ENCODE measurements at regions not wholly inside any gene's neighbourhood (a gene's known extent, or its start where the extent isn't known, plus 50 kb on each side); places are given as distances from the start of the nearest gene placed in this dataset.

GRCh38 chr11:10933455-10934292, 75.8 kb upstream of the ZBED5 start:
- H3K9ac ChIP-seq (ENCODE audit: low read depth, low read length): peak overlapping the region; percentile 78
- no peaks in the 10 kb centered on the region for H3K36me3 ChIP-seq (ENCODE audit: insufficient read depth, low read length)
- no peaks in the 10 kb centered on the region for H3K4me1 ChIP-seq (ENCODE audit: insufficient read depth, low read length)
- H3K9me3 ChIP-seq (ENCODE audit: control insufficient read depth, insufficient read depth, low read length): no peaks in the 10 kb centered on the region

GRCh38 chr11:10932976-10933375, 75.1 kb upstream of the ZBED5 start:
- H3K9ac ChIP-seq (ENCODE audit: low read depth, low read length): no peak overlapping the region
- no peaks in the 10 kb centered on the region for H3K36me3 ChIP-seq (ENCODE audit: insufficient read depth, low read length)
- no peaks in the 10 kb centered on the region for H3K9me3 ChIP-seq (ENCODE audit: control insufficient read depth, insufficient read depth, low read length)
- H3K4me1 ChIP-seq (ENCODE audit: insufficient read depth, low read length): no peaks in the 10 kb centered on the region

- H3K36me3 ChIP-seq (ENCODE audit: insufficient read depth, low read length): no peaks in the 10 kb centered on the region
- no peaks in the 10 kb centered on the region for H3K9me3 ChIP-seq (ENCODE audit: control insufficient read depth, insufficient read depth, low read length)
- peak overlapping the region; percentile 72; the same call in 1 of the 2 replicates for H3K9ac ChIP-seq (ENCODE audit: low read depth, low read length)
- peaks cover 7% of the 10 kb centered on the region for H3K4me1 ChIP-seq (ENCODE audit: insufficient read depth, low read length)
Observed at GRCh38 chr11:10931761-10932670, 74.2 kb upstream of the ZBED5 start.

- no peaks in the 10 kb centered on the region for H3K36me3 ChIP-seq (ENCODE audit: insufficient read depth, low read length)
- no peaks in the 10 kb centered on the region for H3K9me3 ChIP-seq (ENCODE audit: control insufficient read depth, insufficient read depth, low read length)
- peaks cover 10% of the 10 kb centered on the region for H3K4me1 ChIP-seq (ENCODE audit: insufficient read depth, low read length)
- peak overlapping the region; percentile 72 for H3K9ac ChIP-seq (ENCODE audit: low read depth, low read length)
Observed at GRCh38 chr11:10930972-10931760, 73.3 kb upstream of the ZBED5 start.

GRCh38 chr11:10930224-10930971, 72.5 kb upstream of the ZBED5 start:
- peak overlapping the region; percentile 72 for H3K9ac ChIP-seq (ENCODE audit: low read depth, low read length)

GRCh38 chr11:10927538-10927937, 69.7 kb upstream of the ZBED5 start:
- H3K36me3 ChIP-seq (ENCODE audit: insufficient read depth, low read length): no peaks in the 10 kb centered on the region
- H3K9ac ChIP-seq (ENCODE audit: low read depth, low read length): no peak overlapping the region
- no peaks in the 10 kb centered on the region for H3K9me3 ChIP-seq (ENCODE audit: control insufficient read depth, insufficient read depth, low read length)
- peaks cover 17% of the 10 kb centered on the region for H3K4me1 ChIP-seq (ENCODE audit: insufficient read depth, low read length)

More at GRCh38 chr11:10930224-10930971, 72.5 kb upstream of the ZBED5 start:
- H3K36me3 ChIP-seq (ENCODE audit: insufficient read depth, low read length): no peaks in the 10 kb centered on the region
- H3K4me1 ChIP-seq (ENCODE audit: insufficient read depth, low read length): peaks cover 10% of the 10 kb centered on the region
- H3K9me3 ChIP-seq (ENCODE audit: control insufficient read depth, insufficient read depth, low read length): no peaks in the 10 kb centered on the region

GRCh38 chr11:10926801-10927211, 69.0 kb upstream of the ZBED5 start:
- peaks cover 17% of the 10 kb centered on the region for H3K4me1 ChIP-seq (ENCODE audit: insufficient read depth, low read length)
- H3K9me3 ChIP-seq (ENCODE audit: control insufficient read depth, insufficient read depth, low read length): no peaks in the 10 kb centered on the region

GRCh38 chr11:10925149-10925926, 67.5 kb upstream of the ZBED5 start:
- Histone ChIP-seq H3K9ac (ENCODE audit: low read depth, low read length) (no peak overlapping the region), H3K36me3 (ENCODE audit: insufficient read depth, low read length) (no peaks in the 10 kb centered on the region), H3K9me3 (ENCODE audit: control insufficient read depth, insufficient read depth, low read length) (no peaks in the 10 kb centered on the region), H3K4me1 (ENCODE audit: insufficient read depth, low read length) (peaks cover 17% of the 10 kb centered on the region)

More at GRCh38 chr11:10926801-10927211, 69.0 kb upstream of the ZBED5 start:
- no peak overlapping the region for H3K9ac ChIP-seq (ENCODE audit: low read depth, low read length)
- H3K36me3 ChIP-seq (ENCODE audit: insufficient read depth, low read length): no peaks in the 10 kb centered on the region

- H3K4me1 ChIP-seq (ENCODE audit: insufficient read depth, low read length): peaks cover 17% of the 10 kb centered on the region
- no peaks in the 10 kb centered on the region for H3K36me3 ChIP-seq (ENCODE audit: insufficient read depth, low read length)
- H3K9ac ChIP-seq (ENCODE audit: low read depth, low read length): no peak overlapping the region
- peaks cover 1% of the 10 kb centered on the region; the same call in 1 of the 2 replicates for H3K9me3 ChIP-seq (ENCODE audit: control insufficient read depth, insufficient read depth, low read length)
Observed at GRCh38 chr11:10923882-10924281, 66.0 kb upstream of the ZBED5 start.

- H3K36me3 ChIP-seq (ENCODE audit: insufficient read depth, low read length): no peaks in the 10 kb centered on the region
- no peak overlapping the region for H3K9ac ChIP-seq (ENCODE audit: low read depth, low read length)
- peaks cover 4% of the 10 kb centered on the region; the same call in 1 of the 2 replicates for H3K9me3 ChIP-seq (ENCODE audit: control insufficient read depth, insufficient read depth, low read length)
- H3K4me1 ChIP-seq (ENCODE audit: insufficient read depth, low read length): peaks cover 17% of the 10 kb centered on the region
Observed at GRCh38 chr11:10922892-10923291, 65.0 kb upstream of the ZBED5 start.

GRCh38 chr11:10920875-10921274, 63.0 kb upstream of the ZBED5 start:
- Histone ChIP-seq H3K9me3 (ENCODE audit: control insufficient read depth, insufficient read depth, low read length) (peaks cover 4% of the 10 kb centered on the region; the same call in 1 of the 2 replicates), H3K36me3 (ENCODE audit: insufficient read depth, low read length) (no peaks in the 10 kb centered on the region)

GRCh38 chr11:10920205-10920604, 62.4 kb upstream of the ZBED5 start:
- Histone ChIP-seq H3K36me3 (ENCODE audit: insufficient read depth, low read length) (no peaks in the 10 kb centered on the region), H3K9ac (ENCODE audit: low read depth, low read length) (no peak overlapping the region), H3K4me1 (ENCODE audit: insufficient read depth, low read length) (peaks cover 8% of the 10 kb centered on the region; the same call in 1 of the 2 replicates), H3K9me3 (ENCODE audit: control insufficient read depth, insufficient read depth, low read length) (peaks cover 4% of the 10 kb centered on the region; the same call in 1 of the 2 replicates)

More at GRCh38 chr11:10920875-10921274, 63.0 kb upstream of the ZBED5 start:
- Histone ChIP-seq H3K4me1 (ENCODE audit: insufficient read depth, low read length) (peaks cover 8% of the 10 kb centered on the region; the same call in 1 of the 2 replicates), H3K9ac (ENCODE audit: low read depth, low read length) (no peak overlapping the region)

GRCh38 chr11:10918698-10919097, 60.8 kb upstream of the ZBED5 start:
- no peak overlapping the region for H3K9ac ChIP-seq (ENCODE audit: low read depth, low read length)
- H3K4me1 ChIP-seq (ENCODE audit: insufficient read depth, low read length): no peaks in the 10 kb centered on the region
- H3K9me3 ChIP-seq (ENCODE audit: control insufficient read depth, insufficient read depth, low read length): peaks cover 4% of the 10 kb centered on the region; the same call in 1 of the 2 replicates

More at GRCh38 chr11:10918698-10919097, 60.8 kb upstream of the ZBED5 start:
- H3K36me3 ChIP-seq (ENCODE audit: insufficient read depth, low read length): no peaks in the 10 kb centered on the region
